D721Med (cell line): ENCODE measurements at regions not wholly inside any gene's neighbourhood (a gene's known extent, or its start where the extent isn't known, plus 50 kb on each side); places are given as distances from the start of the nearest gene placed in this dataset.

ENCODE experiments used
- DNase-seq: peaks from one replicate; pipeline ENCODE4 v3.0.0; 2011; ENCODE audit warnings: low spot score; ENCODE audit not compliant: insufficient read length
- FAIRE-seq: peaks from 2 replicates; lab custom pipeline; 2011; peaks lifted over from hg19 to GRCh38; lab: Jason Lieb, UNC
- CTCF ChIP-seq: IDR thresholded peaks from 2 replicates; pipeline ENCODE4 v1.5.1; 2012; ENCODE audit warnings: mild to moderate bottlenecking, control low read depth; ENCODE audit not compliant: insufficient read depth; ENCODE audit errors: missing control alignments

GRCh38 chr1:222165629-222166028 is 382.3 kb downstream of the HHIPL2 start:
- TF ChIP-seq CTCF: no peak
- no peak for FAIRE-seq
- DNase-seq: no peak

GRCh38 chr1:222163895-222164294 is 384.0 kb downstream of the HHIPL2 start:
- no peak for DNase-seq
- no peak for TF ChIP-seq CTCF
- no peak for FAIRE-seq

GRCh38 chr1:222161676-222162075 is 386.2 kb downstream of the HHIPL2 start:
- DNase-seq: no peak
- FAIRE-seq: no peak

GRCh38 chr1:222157612-222158011 is 390.3 kb downstream of the HHIPL2 start:
- DNase-seq: no peak
- FAIRE-seq: no peak

More at GRCh38 chr1:222161676-222162075, 386.2 kb downstream of the HHIPL2 start:
- no peak for TF ChIP-seq CTCF

GRCh38 chr1:222140206-222140605 is 398.3 kb upstream of the DUSP10 start:
- FAIRE-seq: peak; percentile 69
- TF ChIP-seq CTCF: no peak
- DNase-seq: no peak

More at GRCh38 chr1:222157612-222158011, 390.3 kb downstream of the HHIPL2 start:
- no peak for TF ChIP-seq CTCF

- no peak for TF ChIP-seq CTCF
- no peak for DNase-seq
- no peak for FAIRE-seq
Observed at GRCh38 chr1:222138095-222138494, 396.2 kb upstream of the DUSP10 start.

- FAIRE-seq (no peak), DNase-seq (no peak)
- no peak for TF ChIP-seq CTCF
Observed at GRCh38 chr1:222136869-222137268, 395.0 kb upstream of the DUSP10 start.
